ENCODE measurements at regions not wholly inside any gene's neighbourhood (a gene's known extent, or its start where the extent isn't known, plus 50 kb on each side); places are given as distances from the start of the nearest gene placed in this dataset.

- no peak for TF ChIP-seq EZH2 (IDR thresholded peaks at IDR 0.05)
- no peak for TF ChIP-seq POLR2AphosphoS5 (IDR thresholded peaks at IDR 0.05; ENCODE audit: borderline replicate concordance, low read depth, low read length)
- no peak for TF ChIP-seq FOXP2 (optimal IDR thresholded peaks at IDR 0.05; ENCODE audit: control extremely low read depth, extremely low read length, insufficient read depth)
Measured at GRCh38 chr22:48993655-48994054, 834.0 kb downstream of the BRD1 start.
